ENCODE measurements at regions not wholly inside any gene's neighbourhood (a gene's known extent, or its start where the extent isn't known, plus 50 kb on each side); places are given as distances from the start of the nearest gene placed in this dataset.

DNA sequence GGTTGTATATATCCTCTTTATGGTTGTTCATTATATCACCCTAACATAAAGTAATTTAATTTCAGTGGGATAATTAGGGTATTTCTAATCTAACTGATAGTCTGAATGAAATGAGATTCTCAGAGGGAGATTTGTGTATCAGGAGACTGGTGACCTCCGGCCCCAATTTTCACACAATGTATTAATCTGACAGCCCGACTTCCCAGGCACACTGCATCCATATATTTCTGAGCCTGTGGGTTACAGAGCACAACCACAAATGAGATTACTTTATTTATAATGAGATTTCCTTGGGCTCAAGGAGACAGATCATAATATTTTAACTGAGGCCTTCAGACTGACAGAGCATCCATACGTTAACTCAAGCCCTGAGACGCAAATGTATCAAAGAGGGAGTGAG, 125.9 kb downstream of the RCN1 start (continued):
- no peak for TF ChIP-seq FOXJ3 (CRISPR knock-in tag; IDR thresholded peaks at IDR 0.05)
- no peak for TF ChIP-seq EZH2phosphoT487 (IDR thresholded peaks at IDR 0.05; ENCODE audit: borderline replicate concordance, low read depth)
- TF ChIP-seq FOSL2 (IDR thresholded peaks at IDR 0.05; ENCODE audit: borderline replicate concordance, low read depth): no peak
- no peak for TF ChIP-seq ELF1 (IDR thresholded peaks at IDR 0.05)
- TF ChIP-seq SMC3 (IDR thresholded peaks at IDR 0.05; ENCODE audit: low read depth, low read length): no peak
- TF ChIP-seq, protein P1, sequence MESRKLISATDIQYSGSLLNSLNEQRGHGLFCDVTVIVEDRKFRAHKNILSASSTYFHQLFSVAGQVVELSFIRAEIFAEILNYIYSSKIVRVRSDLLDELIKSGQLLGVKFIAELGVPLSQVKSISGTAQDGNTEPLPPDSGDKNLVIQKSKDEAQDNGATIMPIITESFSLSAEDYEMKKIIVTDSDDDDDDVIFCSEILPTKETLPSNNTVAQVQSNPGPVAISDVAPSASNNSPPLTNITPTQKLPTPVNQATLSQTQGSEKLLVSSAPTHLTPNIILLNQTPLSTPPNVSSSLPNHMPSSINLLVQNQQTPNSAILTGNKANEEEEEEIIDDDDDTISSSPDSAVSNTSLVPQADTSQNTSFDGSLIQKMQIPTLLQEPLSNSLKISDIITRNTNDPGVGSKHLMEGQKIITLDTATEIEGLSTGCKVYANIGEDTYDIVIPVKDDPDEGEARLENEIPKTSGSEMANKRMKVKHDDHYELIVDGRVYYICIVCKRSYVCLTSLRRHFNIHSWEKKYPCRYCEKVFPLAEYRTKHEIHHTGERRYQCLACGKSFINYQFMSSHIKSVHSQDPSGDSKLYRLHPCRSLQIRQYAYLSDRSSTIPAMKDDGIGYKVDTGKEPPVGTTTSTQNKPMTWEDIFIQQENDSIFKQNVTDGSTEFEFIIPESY (IDR thresholded peaks at IDR 0.05; ENCODE audit: borderline replicate concordance, low read depth): no peak

DNA sequence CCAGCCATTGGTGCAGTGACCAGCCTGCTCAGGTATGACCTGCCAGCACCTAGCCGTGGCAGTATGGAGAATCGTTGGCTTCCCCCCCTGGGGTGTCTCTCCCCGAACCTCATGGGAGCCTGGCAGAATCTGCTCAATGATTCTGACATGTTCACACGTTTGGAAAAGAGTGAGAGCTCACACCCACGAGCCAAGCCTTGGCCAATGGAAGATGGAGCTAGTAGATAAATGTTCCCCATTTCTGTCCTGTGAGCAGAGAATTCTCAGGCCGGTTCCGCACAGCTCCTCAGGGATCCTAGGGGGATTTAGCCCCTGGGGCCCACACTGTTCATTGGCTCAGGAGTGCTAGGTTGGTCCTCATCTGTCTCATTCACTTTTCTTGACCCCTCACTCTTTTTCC, 128.4 kb downstream of the RCN1 start:
- no peaks in the 10 kb centered on the region for H4K20me1 ChIP-seq (ENCODE audit: insufficient read depth)
- TF ChIP-seq RXRA (IDR thresholded peaks at IDR 0.05; ENCODE audit: borderline replicate concordance, low read depth) (no peak), NFIC (IDR thresholded peaks at IDR 0.05; ENCODE audit: borderline replicate concordance) (no peak), TEAD4 (IDR thresholded peaks at IDR 0.05; ENCODE audit: borderline replicate concordance, insufficient read depth) (no peak)
- no peaks in the 10 kb centered on the region for H3K4me1 ChIP-seq (ENCODE audit: control insufficient read depth in 1 of 2, insufficient read depth in 2 of 2, low read depth in 1 of 2, low read length in 1 of 2)
- no peak for DNase-seq
- H2AFZ ChIP-seq (ENCODE audit: low read depth): no peak overlapping the region
- no peak overlapping the region for H3K4me2 ChIP-seq
- H3K9me2 ChIP-seq: no peaks in the 10 kb centered on the region
- no peaks in the 10 kb centered on the region for H3F3A ChIP-seq (replicated peaks; ENCODE audit: insufficient read depth)
- H3K36me3 ChIP-seq (replicated peaks in 1 of 2; ENCODE audit: control insufficient read depth in 1 of 2, insufficient read depth in 2 of 2, low read length in 1 of 2): no peaks in the 10 kb centered on the region
- H3K4me3 ChIP-seq (ENCODE audit: low read depth in 2 of 2, low read length in 1 of 2): no peak overlapping the region
- ChIA-PET CTCF (interaction anchor here (1.0 kb wide), 1 partner anchor 13 kb away, joined by 3 read pairs; no protein-coding TSS in a partner anchor), POLR2A (no interaction called here)
- H3K9ac ChIP-seq: no peak overlapping the region
- no peaks in the 10 kb centered on the region for H3K79me2 ChIP-seq (ENCODE audit: insufficient read depth)
- 41% methylated on average over 2 of the region's 7 CpGs for WGBS (ENCODE audit: low lambda C conversion rate)
- no peaks in the 10 kb centered on the region for H3K9me3 ChIP-seq
- no peak overlapping the region for H3K27ac ChIP-seq (ENCODE audit: low read depth in 2 of 2, low read length in 1 of 2)
- H3K27me3 ChIP-seq (ENCODE audit: insufficient read depth): peaks cover 17% of the 10 kb centered on the region; the same call in 1 of the 2 replicates

DNA sequence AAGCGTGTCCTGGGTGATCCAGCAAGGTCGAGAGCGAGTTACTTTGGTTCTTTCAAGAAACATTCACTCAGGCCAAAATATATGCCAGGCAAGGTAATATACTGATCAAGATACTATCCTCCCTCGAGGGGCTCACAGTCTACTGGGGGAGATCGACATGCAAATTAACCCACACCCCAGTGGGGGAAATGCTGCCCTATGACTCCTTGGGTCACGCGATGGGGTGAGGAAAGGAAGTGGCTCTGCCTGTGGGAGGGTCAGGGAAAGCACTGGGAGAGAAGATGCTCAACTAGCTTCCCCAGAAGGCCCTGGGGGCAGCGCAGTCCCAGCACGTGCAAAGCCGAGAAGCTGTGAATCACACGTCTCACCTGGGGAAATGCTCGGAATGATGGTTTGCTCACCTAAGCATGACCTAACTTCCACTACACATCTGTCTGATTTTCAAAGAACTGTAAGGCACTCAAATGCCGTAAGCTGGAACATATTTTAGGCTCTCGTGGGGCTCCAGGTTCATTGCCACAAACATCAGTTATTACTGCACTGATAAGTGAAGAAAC, 130.7 kb downstream of the RCN1 start:
- Histone ChIP-seq H4K20me1 (ENCODE audit: insufficient read depth) (no peaks in the 10 kb centered on the region), H3K4me1 (ENCODE audit: control insufficient read depth in 1 of 2, insufficient read depth in 2 of 2, low read depth in 1 of 2, low read length in 1 of 2) (peaks cover 0 to 2% of the 10 kb centered on the region in 2 experiments; a peak in 1 of 4 replicates), H3K79me2 (ENCODE audit: insufficient read depth) (no peaks in the 10 kb centered on the region), H2AFZ (ENCODE audit: low read depth) (no peak overlapping the region), H3K27ac (ENCODE audit: low read depth in 2 of 2, low read length in 1 of 2) (no peak overlapping the region), H3F3A (replicated peaks; ENCODE audit: insufficient read depth) (no peaks in the 10 kb centered on the region), H3K9ac (no peak overlapping the region), H3K27me3 (ENCODE audit: insufficient read depth) (peaks cover 17% of the 10 kb centered on the region; the same call in 1 of the 2 replicates), H3K9me3 (no peaks in the 10 kb centered on the region), H3K4me2 (no peak overlapping the region), H3K36me3 (replicated peaks in 1 of 2; ENCODE audit: control insufficient read depth in 1 of 2, insufficient read depth in 2 of 2, low read length in 1 of 2) (no peaks in the 10 kb centered on the region), H3K9me2 (no peaks in the 10 kb centered on the region), H3K4me3 (ENCODE audit: low read depth in 2 of 2, low read length in 1 of 2) (no peak overlapping the region)
- TF ChIP-seq TCF12 (IDR thresholded peaks at IDR 0.05) (no peak), GABPA (IDR thresholded peaks at IDR 0.05; ENCODE audit: low read depth) (no peak), FOXJ3 (CRISPR knock-in tag; IDR thresholded peaks at IDR 0.05) (no peak), ELF1 (IDR thresholded peaks at IDR 0.05) (no peak), TAF1 (IDR thresholded peaks at IDR 0.05; ENCODE audit: borderline replicate concordance, low read depth, low read length) (no peak)
- TF ChIP-seq, protein P2, sequence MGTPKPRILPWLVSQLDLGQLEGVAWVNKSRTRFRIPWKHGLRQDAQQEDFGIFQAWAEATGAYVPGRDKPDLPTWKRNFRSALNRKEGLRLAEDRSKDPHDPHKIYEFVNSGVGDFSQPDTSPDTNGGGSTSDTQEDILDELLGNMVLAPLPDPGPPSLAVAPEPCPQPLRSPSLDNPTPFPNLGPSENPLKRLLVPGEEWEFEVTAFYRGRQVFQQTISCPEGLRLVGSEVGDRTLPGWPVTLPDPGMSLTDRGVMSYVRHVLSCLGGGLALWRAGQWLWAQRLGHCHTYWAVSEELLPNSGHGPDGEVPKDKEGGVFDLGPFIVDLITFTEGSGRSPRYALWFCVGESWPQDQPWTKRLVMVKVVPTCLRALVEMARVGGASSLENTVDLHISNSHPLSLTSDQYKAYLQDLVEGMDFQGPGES (IDR thresholded peaks at IDR 0.05; ENCODE audit: low read depth, low read length): no peak
- TF ChIP-seq, protein P3, sequence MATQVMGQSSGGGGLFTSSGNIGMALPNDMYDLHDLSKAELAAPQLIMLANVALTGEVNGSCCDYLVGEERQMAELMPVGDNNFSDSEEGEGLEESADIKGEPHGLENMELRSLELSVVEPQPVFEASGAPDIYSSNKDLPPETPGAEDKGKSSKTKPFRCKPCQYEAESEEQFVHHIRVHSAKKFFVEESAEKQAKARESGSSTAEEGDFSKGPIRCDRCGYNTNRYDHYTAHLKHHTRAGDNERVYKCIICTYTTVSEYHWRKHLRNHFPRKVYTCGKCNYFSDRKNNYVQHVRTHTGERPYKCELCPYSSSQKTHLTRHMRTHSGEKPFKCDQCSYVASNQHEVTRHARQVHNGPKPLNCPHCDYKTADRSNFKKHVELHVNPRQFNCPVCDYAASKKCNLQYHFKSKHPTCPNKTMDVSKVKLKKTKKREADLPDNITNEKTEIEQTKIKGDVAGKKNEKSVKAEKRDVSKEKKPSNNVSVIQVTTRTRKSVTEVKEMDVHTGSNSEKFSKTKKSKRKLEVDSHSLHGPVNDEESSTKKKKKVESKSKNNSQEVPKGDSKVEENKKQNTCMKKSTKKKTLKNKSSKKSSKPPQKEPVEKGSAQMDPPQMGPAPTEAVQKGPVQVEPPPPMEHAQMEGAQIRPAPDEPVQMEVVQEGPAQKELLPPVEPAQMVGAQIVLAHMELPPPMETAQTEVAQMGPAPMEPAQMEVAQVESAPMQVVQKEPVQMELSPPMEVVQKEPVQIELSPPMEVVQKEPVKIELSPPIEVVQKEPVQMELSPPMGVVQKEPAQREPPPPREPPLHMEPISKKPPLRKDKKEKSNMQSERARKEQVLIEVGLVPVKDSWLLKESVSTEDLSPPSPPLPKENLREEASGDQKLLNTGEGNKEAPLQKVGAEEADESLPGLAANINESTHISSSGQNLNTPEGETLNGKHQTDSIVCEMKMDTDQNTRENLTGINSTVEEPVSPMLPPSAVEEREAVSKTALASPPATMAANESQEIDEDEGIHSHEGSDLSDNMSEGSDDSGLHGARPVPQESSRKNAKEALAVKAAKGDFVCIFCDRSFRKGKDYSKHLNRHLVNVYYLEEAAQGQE (IDR thresholded peaks at IDR 0.05; ENCODE audit: low read depth, low read length): no peak
- TF ChIP-seq, protein P4, sequence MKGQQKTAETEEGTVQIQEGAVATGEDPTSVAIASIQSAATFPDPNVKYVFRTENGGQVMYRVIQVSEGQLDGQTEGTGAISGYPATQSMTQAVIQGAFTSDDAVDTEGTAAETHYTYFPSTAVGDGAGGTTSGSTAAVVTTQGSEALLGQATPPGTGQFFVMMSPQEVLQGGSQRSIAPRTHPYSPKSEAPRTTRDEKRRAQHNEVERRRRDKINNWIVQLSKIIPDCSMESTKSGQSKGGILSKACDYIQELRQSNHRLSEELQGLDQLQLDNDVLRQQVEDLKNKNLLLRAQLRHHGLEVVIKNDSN (IDR thresholded peaks at IDR 0.05; ENCODE audit: borderline replicate concordance, low read depth): no peak
- TF ChIP-seq, protein P5, sequence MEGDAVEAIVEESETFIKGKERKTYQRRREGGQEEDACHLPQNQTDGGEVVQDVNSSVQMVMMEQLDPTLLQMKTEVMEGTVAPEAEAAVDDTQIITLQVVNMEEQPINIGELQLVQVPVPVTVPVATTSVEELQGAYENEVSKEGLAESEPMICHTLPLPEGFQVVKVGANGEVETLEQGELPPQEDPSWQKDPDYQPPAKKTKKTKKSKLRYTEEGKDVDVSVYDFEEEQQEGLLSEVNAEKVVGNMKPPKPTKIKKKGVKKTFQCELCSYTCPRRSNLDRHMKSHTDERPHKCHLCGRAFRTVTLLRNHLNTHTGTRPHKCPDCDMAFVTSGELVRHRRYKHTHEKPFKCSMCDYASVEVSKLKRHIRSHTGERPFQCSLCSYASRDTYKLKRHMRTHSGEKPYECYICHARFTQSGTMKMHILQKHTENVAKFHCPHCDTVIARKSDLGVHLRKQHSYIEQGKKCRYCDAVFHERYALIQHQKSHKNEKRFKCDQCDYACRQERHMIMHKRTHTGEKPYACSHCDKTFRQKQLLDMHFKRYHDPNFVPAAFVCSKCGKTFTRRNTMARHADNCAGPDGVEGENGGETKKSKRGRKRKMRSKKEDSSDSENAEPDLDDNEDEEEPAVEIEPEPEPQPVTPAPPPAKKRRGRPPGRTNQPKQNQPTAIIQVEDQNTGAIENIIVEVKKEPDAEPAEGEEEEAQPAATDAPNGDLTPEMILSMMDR (IDR thresholded peaks at IDR 0.05): no peak
- WGBS (ENCODE audit: low lambda C conversion rate): 40% methylated on average over 14 of the region's 14 CpGs
- POLR2A ChIA-PET: interaction anchor here (0.6 kb wide), 1 partner anchor 39 kb away, joined by 3 read pairs; no protein-coding TSS in a partner anchor
- CTCF ChIA-PET: interaction anchor here (2.7 kb wide), 1 partner anchor 10 kb away, joined by 8 read pairs; no protein-coding TSS in a partner anchor
- no peak for DNase-seq
